ENCODE measurements at regions not wholly inside any gene's neighbourhood (a gene's known extent, or its start where the extent isn't known, plus 50 kb on each side); places are given as distances from the start of the nearest gene placed in this dataset.

DNA sequence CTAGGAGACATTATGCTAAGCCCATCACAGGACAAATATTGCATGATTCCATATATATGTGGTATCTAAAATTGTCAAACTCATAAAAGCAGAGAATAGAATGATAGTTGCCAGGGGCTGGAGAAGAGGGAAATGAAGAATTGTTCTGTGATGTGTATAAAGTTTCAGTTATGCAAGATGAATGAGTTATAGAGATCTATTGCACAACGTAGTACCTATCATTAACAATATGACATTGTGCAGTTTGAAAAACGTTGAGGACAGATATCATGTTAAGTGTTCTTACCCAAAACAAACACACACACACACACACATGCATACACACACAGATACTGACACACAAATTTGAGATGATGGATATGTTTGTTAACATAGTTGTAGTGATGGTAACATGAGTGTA lies 871.6 kb upstream of the GOT2 start:
- no peak for DNase-seq

DNA sequence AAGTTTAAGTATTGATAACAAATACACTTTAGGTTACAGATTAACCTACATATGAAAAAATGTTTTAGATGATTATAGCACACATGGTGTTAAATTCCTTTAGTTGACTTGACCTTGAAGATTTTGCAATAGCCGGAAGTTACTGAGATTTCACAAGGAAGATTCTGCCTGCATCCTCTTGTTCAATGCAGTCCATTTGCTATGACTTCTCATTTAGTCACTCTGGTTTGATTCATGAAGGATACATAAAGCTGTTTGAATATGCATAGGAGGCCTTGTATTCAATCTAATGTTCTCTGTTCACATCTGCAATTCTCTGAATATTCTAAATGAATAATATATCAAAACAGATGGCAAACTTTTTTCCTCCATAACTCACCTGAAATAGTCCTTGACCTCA lies 870.2 kb upstream of the GOT2 start:
- Histone ChIP-seq H3K36me3 (ENCODE audit: control insufficient read depth in 2 of 3, insufficient read depth in 3 of 3, low read length in 3 of 3) (no peaks in the 10 kb centered on the region), H3K4me3 (ENCODE audit: low read length in 3 of 3) (no peak overlapping the region), H3K27ac (ENCODE audit: low read depth in 2 of 2, low read length in 2 of 2) (no peak overlapping the region), H3K9me3 (ENCODE audit: control insufficient read depth in 2 of 3, insufficient read depth in 1 of 3, low read length in 3 of 3) (no peaks in the 10 kb centered on the region), H3K27me3 (ENCODE audit: control insufficient read depth, insufficient read depth, low read length) (no peaks in the 10 kb centered on the region), H3K9ac (ENCODE audit: low read length in 3 of 3) (no peak overlapping the region), H3K4me1 (ENCODE audit: control insufficient read depth in 2 of 3, insufficient read depth in 2 of 3, low read depth in 1 of 3, low read length in 3 of 3) (no peaks in the 10 kb centered on the region)
- TF ChIP-seq, protein P1, sequence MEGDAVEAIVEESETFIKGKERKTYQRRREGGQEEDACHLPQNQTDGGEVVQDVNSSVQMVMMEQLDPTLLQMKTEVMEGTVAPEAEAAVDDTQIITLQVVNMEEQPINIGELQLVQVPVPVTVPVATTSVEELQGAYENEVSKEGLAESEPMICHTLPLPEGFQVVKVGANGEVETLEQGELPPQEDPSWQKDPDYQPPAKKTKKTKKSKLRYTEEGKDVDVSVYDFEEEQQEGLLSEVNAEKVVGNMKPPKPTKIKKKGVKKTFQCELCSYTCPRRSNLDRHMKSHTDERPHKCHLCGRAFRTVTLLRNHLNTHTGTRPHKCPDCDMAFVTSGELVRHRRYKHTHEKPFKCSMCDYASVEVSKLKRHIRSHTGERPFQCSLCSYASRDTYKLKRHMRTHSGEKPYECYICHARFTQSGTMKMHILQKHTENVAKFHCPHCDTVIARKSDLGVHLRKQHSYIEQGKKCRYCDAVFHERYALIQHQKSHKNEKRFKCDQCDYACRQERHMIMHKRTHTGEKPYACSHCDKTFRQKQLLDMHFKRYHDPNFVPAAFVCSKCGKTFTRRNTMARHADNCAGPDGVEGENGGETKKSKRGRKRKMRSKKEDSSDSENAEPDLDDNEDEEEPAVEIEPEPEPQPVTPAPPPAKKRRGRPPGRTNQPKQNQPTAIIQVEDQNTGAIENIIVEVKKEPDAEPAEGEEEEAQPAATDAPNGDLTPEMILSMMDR (IDR thresholded peaks at IDR 0.05; ENCODE audit: borderline replicate concordance, extremely low read depth, insufficient read depth) = no peak
- DNase-seq (no peak), FAIRE-seq (no peak)
- intact Hi-C loops (cut with DNase I) = no loop called here

More for the DNA sequence above, 871.6 kb upstream of the GOT2 start:
- FAIRE-seq = no peak
- no peak overlapping the region for H3K9ac ChIP-seq (ENCODE audit: low read length in 3 of 3)
- intact Hi-C loops (cut with DNase I) = no loop called here
- H3K4me1 ChIP-seq (ENCODE audit: control insufficient read depth in 2 of 3, insufficient read depth in 2 of 3, low read depth in 1 of 3, low read length in 3 of 3) = no peaks in the 10 kb centered on the region
- TF ChIP-seq, protein P1 (IDR thresholded peaks at IDR 0.05; ENCODE audit: borderline replicate concordance, extremely low read depth, insufficient read depth) = no peak
- H3K27me3 ChIP-seq (ENCODE audit: control insufficient read depth, insufficient read depth, low read length) = no peaks in the 10 kb centered on the region
- H3K27ac ChIP-seq (ENCODE audit: low read depth in 2 of 2, low read length in 2 of 2) = no peak overlapping the region
- H3K9me3 ChIP-seq (ENCODE audit: control insufficient read depth in 2 of 3, insufficient read depth in 1 of 3, low read length in 3 of 3) = no peaks in the 10 kb centered on the region
- H3K4me3 ChIP-seq (ENCODE audit: low read length in 3 of 3) = no peak overlapping the region
- no peaks in the 10 kb centered on the region for H3K36me3 ChIP-seq (ENCODE audit: control insufficient read depth in 2 of 3, insufficient read depth in 3 of 3, low read length in 3 of 3)

DNA sequence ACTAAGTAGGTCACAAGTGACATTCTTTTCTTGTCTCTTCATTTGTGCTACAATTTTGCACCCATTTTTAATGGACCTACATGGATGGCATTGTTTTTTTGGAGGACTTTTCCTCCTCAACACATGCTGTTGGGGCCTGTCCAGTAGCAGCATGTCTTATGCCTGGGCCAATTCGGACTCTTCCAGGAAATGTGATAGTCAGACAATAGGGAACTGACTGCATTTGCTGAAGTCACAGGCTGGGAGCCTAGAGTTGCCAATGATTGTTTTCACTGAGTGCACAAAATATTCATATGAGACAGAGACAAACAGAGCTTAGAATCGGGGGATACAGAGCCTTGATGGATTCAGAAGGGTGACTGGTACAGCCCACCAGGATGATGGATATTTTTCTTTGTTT lies 867.3 kb upstream of the GOT2 start:
- H3K27me3 ChIP-seq (ENCODE audit: control insufficient read depth, insufficient read depth, low read length) = no peaks in the 10 kb centered on the region
- intact Hi-C loops (cut with DNase I) = no loop called here
- FAIRE-seq = no peak

DNA sequence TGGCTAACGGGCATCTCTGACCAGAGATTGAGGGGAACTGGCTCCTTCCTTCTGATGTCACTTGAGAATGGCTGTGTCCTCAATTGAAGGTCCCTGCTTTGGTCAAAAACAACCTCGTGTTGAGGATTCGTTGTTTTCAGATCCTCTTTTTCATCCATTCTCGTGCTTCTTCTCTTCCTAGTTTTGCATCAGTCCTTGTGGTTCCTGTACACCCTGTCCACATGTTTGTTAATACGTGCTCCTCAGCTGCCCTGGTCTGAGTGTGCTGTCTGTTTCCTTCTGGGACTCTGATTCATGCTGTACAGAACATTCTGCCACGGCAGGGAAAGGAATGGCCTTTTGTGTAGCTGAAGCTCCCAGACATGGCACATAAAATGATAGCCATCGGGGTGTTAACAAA lies 863.2 kb upstream of the GOT2 start:
- DNase-seq (no peak), FAIRE-seq (no peak)
- Histone ChIP-seq H3K9ac (ENCODE audit: low read length in 3 of 3) (no peak overlapping the region), H3K9me3 (ENCODE audit: control insufficient read depth in 2 of 3, insufficient read depth in 1 of 3, low read length in 3 of 3) (no peaks in the 10 kb centered on the region), H3K36me3 (ENCODE audit: control insufficient read depth in 2 of 3, insufficient read depth in 3 of 3, low read length in 3 of 3) (no peaks in the 10 kb centered on the region), H3K27me3 (ENCODE audit: control insufficient read depth, insufficient read depth, low read length) (no peaks in the 10 kb centered on the region), H3K27ac (ENCODE audit: low read depth in 2 of 2, low read length in 2 of 2) (no peak overlapping the region), H3K4me1 (ENCODE audit: control insufficient read depth in 2 of 3, insufficient read depth in 2 of 3, low read depth in 1 of 3, low read length in 3 of 3) (no peaks in the 10 kb centered on the region), H3K4me3 (ENCODE audit: low read length in 3 of 3) (no peak overlapping the region)
- intact Hi-C loops (cut with DNase I) = no loop called here
- TF ChIP-seq, protein P1 (IDR thresholded peaks at IDR 0.05; ENCODE audit: borderline replicate concordance, extremely low read depth, insufficient read depth) = no peak

More for the DNA sequence above, 867.3 kb upstream of the GOT2 start:
- H3K4me1 ChIP-seq (ENCODE audit: control insufficient read depth in 2 of 3, insufficient read depth in 2 of 3, low read depth in 1 of 3, low read length in 3 of 3) = no peaks in the 10 kb centered on the region
- no peaks in the 10 kb centered on the region for H3K9me3 ChIP-seq (ENCODE audit: control insufficient read depth in 2 of 3, insufficient read depth in 1 of 3, low read length in 3 of 3)
- no peak overlapping the region for H3K9ac ChIP-seq (ENCODE audit: low read length in 3 of 3)
- no peaks in the 10 kb centered on the region for H3K36me3 ChIP-seq (ENCODE audit: control insufficient read depth in 2 of 3, insufficient read depth in 3 of 3, low read length in 3 of 3)
- no peak for DNase-seq
- H3K4me3 ChIP-seq (ENCODE audit: low read length in 3 of 3) = no peak overlapping the region
- H3K27ac ChIP-seq (ENCODE audit: low read depth in 2 of 2, low read length in 2 of 2) = no peak overlapping the region
- TF ChIP-seq, protein P1 (IDR thresholded peaks at IDR 0.05; ENCODE audit: borderline replicate concordance, extremely low read depth, insufficient read depth) = no peak

Data from kidney (tissue), 13 donors.